HG02973 (cell line): ENCODE measurements at regions not wholly inside any gene's neighbourhood (a gene's known extent, or its start where the extent isn't known, plus 50 kb on each side); places are given as distances from the start of the nearest gene placed in this dataset.

Experiments used
- ATAC-seq: cut with Tn5 transposase; IDR thresholded peaks from one replicate; pipeline ENCODE4 v1.9.1; 2021; ENCODE audit warnings: moderate library complexity; ENCODE audit not compliant: unreplicated experiment

DNA sequence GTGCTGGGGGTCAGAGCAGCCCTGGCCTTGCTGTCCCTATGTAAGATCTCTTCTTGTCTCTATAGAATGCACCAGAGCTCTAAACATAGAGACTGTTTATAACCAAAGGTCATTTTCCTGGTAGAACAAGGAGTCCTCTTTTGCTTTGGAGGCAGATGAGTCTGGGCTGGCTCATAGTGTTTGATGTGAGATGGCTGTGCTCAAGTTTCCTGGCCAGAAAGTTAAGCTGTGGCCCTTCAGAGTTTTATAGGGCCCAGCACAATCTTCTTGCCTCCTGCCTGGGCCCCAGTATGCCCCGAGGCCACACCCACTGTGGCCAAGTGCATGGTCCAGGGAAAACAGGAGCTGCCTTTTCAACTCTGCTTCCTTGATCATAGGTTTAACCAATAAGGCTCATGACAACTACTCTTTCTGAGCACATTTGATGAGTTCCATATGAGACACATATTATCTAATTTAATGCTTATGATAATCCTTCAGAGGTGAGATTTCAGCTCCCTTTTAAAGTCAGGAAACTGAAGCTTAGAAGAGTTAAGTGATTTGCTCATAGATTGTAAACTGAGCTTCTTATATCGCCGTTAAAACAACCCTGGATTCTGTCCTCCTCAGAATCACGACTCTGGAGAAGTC is 66.3 kb downstream of the MYCN start:
- no peak for ATAC-seq

DNA sequence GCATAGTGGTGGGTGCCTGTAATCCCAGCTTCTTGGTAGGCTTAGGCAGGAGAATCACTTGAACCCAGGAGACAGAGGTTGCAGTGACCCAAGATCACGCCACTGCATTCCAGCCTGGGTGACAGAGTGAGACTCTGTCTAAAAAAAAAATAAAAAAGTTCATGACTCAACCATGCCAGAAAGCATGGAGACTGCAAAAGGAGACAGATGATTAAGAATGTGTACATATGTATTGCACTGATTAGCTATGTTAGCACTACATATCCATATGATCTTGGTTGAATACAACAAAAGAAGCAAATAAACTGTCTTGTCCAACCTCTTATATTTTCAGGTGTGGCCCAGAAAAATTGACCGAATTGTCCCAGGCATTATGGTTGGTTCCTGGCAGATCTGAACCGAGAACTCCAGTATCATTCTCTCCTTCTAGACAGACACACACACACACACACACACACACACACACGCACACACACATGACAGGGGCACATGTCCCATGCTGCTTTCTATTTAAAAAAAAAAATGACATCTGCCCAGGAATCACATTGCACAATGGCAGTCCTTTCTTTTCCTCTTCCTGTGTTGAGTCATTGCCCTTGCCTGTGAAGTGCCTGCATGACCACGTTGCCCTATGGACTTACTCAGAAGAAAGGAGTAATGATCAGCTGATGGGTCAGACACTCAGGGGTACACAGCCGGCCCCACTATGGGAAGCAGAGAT is 65.6 kb downstream of the MYCN start:
- no peak for ATAC-seq

GRCh38 chr2:16005389-16005788 is 65.0 kb downstream of the MYCN start:
- ATAC-seq = no peak

DNA sequence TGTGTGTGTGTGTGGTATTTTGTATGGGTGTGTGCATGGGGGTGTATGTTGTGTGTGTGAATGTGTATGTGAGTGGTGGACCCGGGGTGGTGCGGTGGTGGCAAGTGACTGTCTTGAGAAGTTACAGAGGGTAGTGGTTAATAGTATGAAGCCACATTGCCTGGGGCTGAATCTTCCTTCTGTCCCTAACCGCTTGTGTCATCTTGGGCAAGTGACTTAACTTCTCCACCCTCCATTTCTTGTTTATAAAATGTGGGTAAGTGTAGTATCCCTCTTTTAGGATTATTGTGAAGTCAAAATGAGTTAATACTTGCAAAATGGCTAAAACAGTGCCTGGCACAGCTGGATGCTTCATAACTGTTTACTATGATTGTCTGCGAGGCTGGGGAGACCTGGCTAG is 63.5 kb downstream of the MYCN start:
- ATAC-seq = no peak

DNA sequence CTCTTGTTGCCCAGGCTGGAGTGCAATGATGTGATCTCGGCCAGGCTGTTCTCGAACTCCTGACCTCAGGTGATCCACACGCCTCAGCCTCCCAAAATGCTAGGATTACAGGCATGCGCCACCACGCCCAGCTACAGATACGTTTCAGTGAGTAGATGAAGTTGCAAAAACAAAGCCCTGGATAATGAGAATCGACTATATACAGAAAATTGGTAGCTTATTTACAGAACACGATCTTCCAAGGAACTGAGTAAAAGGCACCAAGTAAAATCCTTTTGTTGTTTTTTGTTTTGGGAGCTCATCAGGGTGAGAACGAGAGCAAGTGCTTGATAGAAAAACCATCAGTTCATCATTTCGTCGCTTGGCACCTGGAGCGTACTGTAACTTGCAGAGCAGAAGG is 62.8 kb downstream of the MYCN start:
- no peak for ATAC-seq

DNA sequence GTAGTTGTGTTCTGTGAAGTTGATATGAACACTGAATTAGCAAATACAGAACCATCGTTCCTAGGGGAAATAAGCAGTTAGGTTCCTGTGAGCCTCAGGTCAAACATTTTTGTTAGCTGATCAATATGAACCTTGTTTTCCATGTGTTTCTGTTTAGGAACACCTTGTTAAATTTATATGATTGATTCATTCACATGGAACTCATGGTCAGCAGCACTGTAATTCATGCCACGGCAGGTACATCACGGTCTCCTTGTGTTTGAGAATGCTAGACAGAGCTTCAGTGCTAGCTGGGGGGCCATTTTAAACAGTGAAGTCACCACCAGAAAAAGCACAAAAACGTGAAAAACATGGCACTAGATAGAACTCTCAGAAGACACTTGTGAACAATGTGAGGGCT is 62.2 kb downstream of the MYCN start:
- no peak for ATAC-seq

- no peak for ATAC-seq
Observed at GRCh38 chr2:16002144-16002543, 61.8 kb downstream of the MYCN start.

GRCh38 chr2:16000642-16001041 is 60.3 kb downstream of the MYCN start:
- no peak for ATAC-seq

DNA sequence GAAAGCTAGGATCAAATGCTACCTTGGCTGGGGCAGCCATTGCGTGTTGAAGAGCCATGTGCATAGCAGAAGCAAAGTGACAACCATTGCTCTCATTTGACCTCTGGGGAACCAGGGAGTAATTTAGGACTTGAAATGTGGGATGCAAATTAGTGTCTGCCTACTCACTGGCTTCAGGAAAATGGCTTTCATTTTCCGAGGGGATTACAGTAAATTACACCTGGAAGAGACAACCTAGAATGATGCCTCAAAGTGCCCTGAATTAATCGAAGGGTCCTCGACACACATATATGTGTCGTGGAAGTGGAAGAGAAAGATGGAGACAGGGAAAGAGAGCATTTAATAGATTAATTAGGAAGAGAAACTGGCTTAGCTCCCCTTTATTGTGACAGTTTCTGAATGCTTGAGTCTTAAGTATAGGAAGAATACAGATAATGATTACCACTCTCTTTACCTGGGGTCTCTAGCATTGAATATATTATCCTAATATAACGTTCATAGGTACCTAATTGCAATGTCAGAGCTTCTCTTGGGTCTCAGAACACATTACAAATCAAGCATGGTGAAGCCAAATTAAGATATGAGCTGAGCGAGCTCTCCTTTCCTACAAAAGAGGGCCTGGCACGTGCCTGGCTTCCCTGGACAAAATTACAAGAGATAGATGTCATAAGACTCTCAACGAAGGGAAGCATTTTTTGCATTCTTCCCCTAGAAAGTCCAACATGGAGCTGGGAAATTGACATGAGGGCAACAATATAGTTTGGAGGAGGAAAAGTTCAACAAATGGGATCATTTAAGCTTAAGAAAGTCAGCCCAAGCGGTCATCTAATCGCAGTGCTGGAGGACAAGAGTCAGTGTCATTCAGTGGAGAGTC is 59.5 kb downstream of the MYCN start:
- ATAC-seq = no peak

GRCh38 chr2:15997728-15998280 is 57.5 kb downstream of the MYCN start:
- ATAC-seq = no peak

GRCh38 chr2:15996536-15997423 is 56.4 kb downstream of the MYCN start:
- ATAC-seq = no peak
